GM23338 (cell line): ENCODE measurements at regions not wholly inside any gene's neighbourhood (a gene's known extent, or its start where the extent isn't known, plus 50 kb on each side); places are given as distances from the start of the nearest gene placed in this dataset.

Source experiments
- ATAC-seq: fragments of 200-7000 bp; cut with Tn5 transposase; 3 replicates; pipeline ENCODE4 v1.9.1; 2020
- DNase-seq: peaks from one replicate; pipeline ENCODE4 v3.0.0-alpha.2; 2015; ENCODE audit warnings: low spot score
- H2AFZ ChIP-seq: fragments of 200-600 bp; sonication (generic); 2 replicates; pipeline ENCODE4 v1.8.0; 2016; ENCODE audit warnings: antibody characterized with exemption, mild to moderate bottlenecking, moderate library complexity
- H3F3A ChIP-seq: fragments of 200-600 bp; sonication (generic); replicated peaks from 2 replicates; pipeline ENCODE4 v1.8.0; 2017; ENCODE audit warnings: antibody characterized with exemption, mixed run types, low read depth
- H3K27ac ChIP-seq: fragments of 200-600 bp; sonication (generic); 2 replicates; pipeline ENCODE4 v1.6.1; 2016; ENCODE audit warnings: low read depth
- H3K27me3 ChIP-seq: fragments of 200-600 bp; sonication (generic); 2 replicates; pipeline ENCODE4 v1.8.0; 2016; ENCODE audit warnings: mild to moderate bottlenecking, mixed run types, moderate library complexity; ENCODE audit not compliant: insufficient read depth
- H3K36me3 ChIP-seq: fragments of 200-600 bp; sonication (generic); 2 replicates; pipeline ENCODE4 v1.8.0; 2016; ENCODE audit warnings: mild to moderate bottlenecking; ENCODE audit not compliant: insufficient read depth
- H3K4me1 ChIP-seq: fragments of 200-600 bp; sonication (generic); 2 replicates; pipeline ENCODE4 v1.8.0; 2016; ENCODE audit warnings: mild to moderate bottlenecking, moderate library complexity; ENCODE audit not compliant: insufficient read depth
- H3K4me2 ChIP-seq: fragments of 200-600 bp; sonication (generic); 2 replicates; pipeline ENCODE4 v1.7.1; 2017; ENCODE audit warnings: mixed run types
- H3K4me3 ChIP-seq: fragments of 200-600 bp; sonication (generic); 2 replicates; pipeline ENCODE4 v1.6.1; 2016; ENCODE audit warnings: mixed run types
- H3K79me2 ChIP-seq: fragments of 200-600 bp; sonication (generic); replicated peaks from 2 replicates; pipeline ENCODE4 v1.8.0; 2017; ENCODE audit warnings: mild to moderate bottlenecking; ENCODE audit not compliant: insufficient read depth
- H3K9me2 ChIP-seq: fragments of 200-600 bp; sonication (generic); 2 replicates; pipeline ENCODE4 v1.8.0; 2017; ENCODE audit not compliant: insufficient read depth
- H4K20me1 ChIP-seq: fragments of 200-600 bp; sonication (generic); replicated peaks from 2 replicates; pipeline ENCODE4 v1.8.0; 2017; ENCODE audit warnings: mild to moderate bottlenecking; ENCODE audit not compliant: insufficient read depth
- H3K27ac Mint-ChIP-seq: 2 replicates; pipeline ENCODE4 v1.8.0; 2020; ENCODE audit warnings: inconsistent platforms, mild to moderate bottlenecking, moderate library complexity, mixed read lengths
- H3K27me3 Mint-ChIP-seq: 3 replicates; pipeline ENCODE4 v1.8.0; 2022; ENCODE audit warnings: low read depth, mild to moderate bottlenecking, moderate library complexity, mixed read lengths, inconsistent platforms; ENCODE audit not compliant: insufficient read depth, poor library complexity
- H3K36me3 Mint-ChIP-seq: 3 replicates; pipeline ENCODE4 v1.8.0; 2021; ENCODE audit warnings: low read depth, mild to moderate bottlenecking, inconsistent platforms, moderate library complexity, mixed read lengths
- H3K4me1 Mint-ChIP-seq: 3 replicates; pipeline ENCODE4 v1.8.0; 2020; ENCODE audit warnings: mild to moderate bottlenecking, inconsistent platforms, mixed read lengths
- H3K4me3 Mint-ChIP-seq: 3 replicates; pipeline ENCODE4 v1.8.0; 2021; ENCODE audit warnings: moderate library complexity, mild to moderate bottlenecking, inconsistent platforms, mixed read lengths
- H3K9me3 Mint-ChIP-seq: 3 replicates; pipeline ENCODE4 v1.8.0; 2020; ENCODE audit warnings: moderate library complexity, mild to moderate bottlenecking, inconsistent platforms, mixed read lengths
- CREB1 ChIP-seq: fragments of 250-450 bp; sonication (Bioruptor Pico); IDR thresholded peaks from 2 replicates; pipeline ENCODE4 v1.5.0; 2020; ENCODE audit warnings: low read depth, mild to moderate bottlenecking, moderate library complexity
- JUNB ChIP-seq: IDR thresholded peaks from one replicate; pipeline ENCODE4 v1.6.1; 2016; ENCODE audit warnings: antibody characterized with exemption; ENCODE audit not compliant: unreplicated experiment
- POLR2AphosphoS5 ChIP-seq: IDR thresholded peaks from 2 replicates; pipeline ENCODE4 v1.6.1; 2016; ENCODE audit warnings: antibody characterized with exemption, low read depth
- STAT1 ChIP-seq: IDR thresholded peaks from one replicate; pipeline ENCODE4 v1.6.1; 2016; ENCODE audit warnings: antibody characterized with exemption; ENCODE audit not compliant: unreplicated experiment
- ZNF114 ChIP-seq: fragments of 250-450 bp; sonication (Bioruptor Pico); IDR thresholded peaks from 2 replicates; pipeline ENCODE4 v1.5.0; 2020; ENCODE audit warnings: mild to moderate bottlenecking, moderate library complexity
- ZNF331 ChIP-seq: fragments of 250-450 bp; sonication (Bioruptor Pico); IDR thresholded peaks from 2 replicates; pipeline ENCODE4 v1.5.0; 2020; ENCODE audit warnings: low read depth, mild to moderate bottlenecking, moderate library complexity
- TF ChIP-seq, protein P1 (sequence below), 2 experiments: fragments of 200-600 bp in 1 of 2; sonication (generic) in 1 of 2; conservative IDR thresholded peaks; 2 replicates each; pipeline versions ENCODE4 v1.5.1 to v1.6.1; 2016 to 2017; ENCODE audit warnings: antibody characterized with exemption in 2 of 2, low read depth in 2 of 2, mild to moderate bottlenecking in 2 of 2, moderate library complexity in 1 of 2
- TF ChIP-seq, protein P2 (sequence below): fragments of 250-450 bp; sonication (Bioruptor Pico); IDR thresholded peaks from 2 replicates; pipeline ENCODE4 v1.5.0; 2020; ENCODE audit warnings: mild to moderate bottlenecking, moderate library complexity
- TF ChIP-seq, protein P3 (sequence below): IDR thresholded peaks from 2 replicates; pipeline ENCODE4 v1.6.1; 2016; ENCODE audit warnings: antibody characterized with exemption

DNA sequence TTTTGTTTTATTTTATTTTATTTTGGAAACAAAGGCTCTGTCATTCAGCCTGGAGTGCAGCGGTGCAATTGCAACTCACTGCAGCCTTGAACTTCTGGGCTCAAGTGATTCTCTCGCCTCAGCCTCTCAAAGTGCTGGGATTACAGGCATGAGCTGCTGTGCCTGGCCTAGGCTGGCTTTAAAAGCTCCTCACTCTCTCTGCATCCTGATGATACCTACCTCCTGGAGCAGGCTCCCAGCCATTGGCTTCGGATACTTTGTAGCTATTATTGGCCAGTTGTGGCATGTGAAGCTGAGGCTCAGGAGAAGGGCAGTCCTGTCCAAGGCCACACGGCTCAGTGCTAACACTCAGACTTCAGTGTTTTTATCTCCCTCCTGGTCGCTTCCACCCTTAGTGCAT, 158.0 kb downstream of the SEC14L1 start (continued):
- TF ChIP-seq, protein P1, sequence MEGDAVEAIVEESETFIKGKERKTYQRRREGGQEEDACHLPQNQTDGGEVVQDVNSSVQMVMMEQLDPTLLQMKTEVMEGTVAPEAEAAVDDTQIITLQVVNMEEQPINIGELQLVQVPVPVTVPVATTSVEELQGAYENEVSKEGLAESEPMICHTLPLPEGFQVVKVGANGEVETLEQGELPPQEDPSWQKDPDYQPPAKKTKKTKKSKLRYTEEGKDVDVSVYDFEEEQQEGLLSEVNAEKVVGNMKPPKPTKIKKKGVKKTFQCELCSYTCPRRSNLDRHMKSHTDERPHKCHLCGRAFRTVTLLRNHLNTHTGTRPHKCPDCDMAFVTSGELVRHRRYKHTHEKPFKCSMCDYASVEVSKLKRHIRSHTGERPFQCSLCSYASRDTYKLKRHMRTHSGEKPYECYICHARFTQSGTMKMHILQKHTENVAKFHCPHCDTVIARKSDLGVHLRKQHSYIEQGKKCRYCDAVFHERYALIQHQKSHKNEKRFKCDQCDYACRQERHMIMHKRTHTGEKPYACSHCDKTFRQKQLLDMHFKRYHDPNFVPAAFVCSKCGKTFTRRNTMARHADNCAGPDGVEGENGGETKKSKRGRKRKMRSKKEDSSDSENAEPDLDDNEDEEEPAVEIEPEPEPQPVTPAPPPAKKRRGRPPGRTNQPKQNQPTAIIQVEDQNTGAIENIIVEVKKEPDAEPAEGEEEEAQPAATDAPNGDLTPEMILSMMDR (conservative IDR thresholded peaks at IDR 0.05; ENCODE audit: low read depth in 2 of 2): no peak
- TF ChIP-seq JUNB (no peak), ZNF114 (CRISPR knock-in tag) (no peak), ZNF331 (CRISPR knock-in tag) (no peak), STAT1 (no peak)
- TF ChIP-seq, protein P2, sequence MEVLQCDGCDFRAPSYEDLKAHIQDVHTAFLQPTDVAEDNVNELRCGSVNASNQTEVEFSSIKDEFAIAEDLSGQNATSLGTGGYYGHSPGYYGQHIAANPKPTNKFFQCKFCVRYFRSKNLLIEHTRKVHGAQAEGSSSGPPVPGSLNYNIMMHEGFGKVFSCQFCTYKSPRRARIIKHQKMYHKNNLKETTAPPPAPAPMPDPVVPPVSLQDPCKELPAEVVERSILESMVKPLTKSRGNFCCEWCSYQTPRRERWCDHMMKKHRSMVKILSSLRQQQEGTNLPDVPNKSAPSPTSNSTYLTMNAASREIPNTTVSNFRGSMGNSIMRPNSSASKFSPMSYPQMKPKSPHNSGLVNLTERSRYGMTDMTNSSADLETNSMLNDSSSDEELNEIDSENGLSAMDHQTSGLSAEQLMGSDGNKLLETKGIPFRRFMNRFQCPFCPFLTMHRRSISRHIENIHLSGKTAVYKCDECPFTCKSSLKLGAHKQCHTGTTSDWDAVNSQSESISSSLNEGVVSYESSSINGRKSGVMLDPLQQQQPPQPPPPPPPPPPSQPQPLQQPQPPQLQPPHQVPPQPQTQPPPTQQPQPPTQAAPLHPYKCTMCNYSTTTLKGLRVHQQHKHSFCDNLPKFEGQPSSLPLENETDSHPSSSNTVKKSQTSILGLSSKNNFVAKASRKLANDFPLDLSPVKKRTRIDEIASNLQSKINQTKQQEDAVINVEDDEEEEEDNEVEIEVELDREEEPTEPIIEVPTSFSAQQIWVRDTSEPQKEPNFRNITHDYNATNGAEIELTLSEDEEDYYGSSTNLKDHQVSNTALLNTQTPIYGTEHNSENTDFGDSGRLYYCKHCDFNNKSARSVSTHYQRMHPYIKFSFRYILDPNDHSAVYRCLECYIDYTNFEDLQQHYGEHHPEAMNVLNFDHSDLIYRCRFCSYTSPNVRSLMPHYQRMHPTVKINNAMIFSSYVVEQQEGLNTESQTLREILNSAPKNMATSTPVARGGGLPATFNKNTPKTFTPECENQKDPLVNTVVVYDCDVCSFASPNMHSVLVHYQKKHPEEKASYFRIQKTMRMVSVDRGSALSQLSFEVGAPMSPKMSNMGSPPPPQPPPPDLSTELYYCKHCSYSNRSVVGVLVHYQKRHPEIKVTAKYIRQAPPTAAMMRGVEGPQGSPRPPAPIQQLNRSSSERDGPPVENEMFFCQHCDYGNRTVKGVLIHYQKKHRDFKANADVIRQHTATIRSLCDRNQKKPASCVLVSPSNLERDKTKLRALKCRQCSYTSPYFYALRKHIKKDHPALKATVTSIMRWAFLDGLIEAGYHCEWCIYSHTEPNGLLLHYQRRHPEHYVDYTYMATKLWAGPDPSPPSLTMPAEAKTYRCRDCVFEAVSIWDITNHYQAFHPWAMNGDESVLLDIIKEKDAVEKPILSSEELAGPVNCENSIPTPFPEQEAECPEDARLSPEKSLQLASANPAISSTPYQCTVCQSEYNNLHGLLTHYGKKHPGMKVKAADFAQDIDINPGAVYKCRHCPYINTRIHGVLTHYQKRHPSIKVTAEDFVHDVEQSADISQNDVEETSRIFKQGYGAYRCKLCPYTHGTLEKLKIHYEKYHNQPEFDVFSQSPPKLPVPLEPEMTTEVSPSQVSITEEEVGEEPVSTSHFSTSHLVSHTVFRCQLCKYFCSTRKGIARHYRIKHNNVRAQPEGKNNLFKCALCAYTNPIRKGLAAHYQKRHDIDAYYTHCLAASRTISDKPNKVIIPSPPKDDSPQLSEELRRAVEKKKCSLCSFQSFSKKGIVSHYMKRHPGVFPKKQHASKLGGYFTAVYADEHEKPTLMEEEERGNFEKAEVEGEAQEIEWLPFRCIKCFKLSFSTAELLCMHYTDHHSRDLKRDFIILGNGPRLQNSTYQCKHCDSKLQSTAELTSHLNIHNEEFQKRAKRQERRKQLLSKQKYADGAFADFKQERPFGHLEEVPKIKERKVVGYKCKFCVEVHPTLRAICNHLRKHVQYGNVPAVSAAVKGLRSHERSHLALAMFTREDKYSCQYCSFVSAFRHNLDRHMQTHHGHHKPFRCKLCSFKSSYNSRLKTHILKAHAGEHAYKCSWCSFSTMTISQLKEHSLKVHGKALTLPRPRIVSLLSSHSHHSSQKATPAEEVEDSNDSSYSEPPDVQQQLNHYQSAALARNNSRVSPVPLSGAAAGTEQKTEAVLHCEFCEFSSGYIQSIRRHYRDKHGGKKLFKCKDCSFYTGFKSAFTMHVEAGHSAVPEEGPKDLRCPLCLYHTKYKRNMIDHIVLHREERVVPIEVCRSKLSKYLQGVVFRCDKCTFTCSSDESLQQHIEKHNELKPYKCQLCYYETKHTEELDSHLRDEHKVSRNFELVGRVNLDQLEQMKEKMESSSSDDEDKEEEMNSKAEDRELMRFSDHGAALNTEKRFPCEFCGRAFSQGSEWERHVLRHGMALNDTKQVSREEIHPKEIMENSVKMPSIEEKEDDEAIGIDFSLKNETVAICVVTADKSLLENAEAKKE: no peak

DNA sequence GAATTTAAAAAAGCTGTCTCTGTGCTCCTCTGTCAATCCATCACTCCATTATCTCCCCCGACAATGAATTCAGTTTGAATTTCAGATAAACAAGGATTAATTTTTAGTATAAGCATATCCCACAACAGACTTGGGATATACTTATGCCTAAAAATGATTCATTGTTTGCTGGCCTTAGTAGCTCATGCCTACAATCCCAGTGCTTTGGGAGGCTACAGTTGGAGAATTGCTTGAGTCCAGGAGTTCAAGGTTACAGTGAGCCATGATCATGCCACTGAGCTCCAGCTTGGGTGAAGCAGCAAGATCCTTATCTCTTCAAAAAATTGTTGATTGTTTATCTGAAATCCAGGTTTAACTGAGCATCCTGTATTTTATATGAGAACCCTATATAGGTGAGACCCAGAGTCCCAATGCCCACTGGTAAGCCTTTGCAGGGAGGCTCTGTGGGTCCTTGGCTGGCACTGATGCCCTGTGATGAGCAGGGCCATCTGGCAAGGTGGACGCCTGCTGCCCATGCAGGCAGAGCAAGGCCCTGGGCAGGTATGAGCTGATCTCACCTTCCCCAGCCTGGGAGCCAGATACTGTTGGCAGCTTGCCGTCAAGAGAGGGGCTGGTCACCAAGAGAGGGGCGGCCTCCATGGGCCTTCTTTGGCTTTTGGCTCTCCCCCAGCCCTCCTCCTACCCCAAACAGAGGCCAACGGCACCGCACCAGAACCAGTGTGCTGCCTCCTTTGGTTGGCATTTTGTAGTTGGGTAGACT, 158.7 kb downstream of the SEC14L1 start:
- Histone ChIP-seq H3K9me2 (no peaks in the 10 kb centered on the region), H3K4me1 (no peaks in the 10 kb centered on the region), H3K4me3 (no peak overlapping the region), H3K4me2 (no peak overlapping the region), H2AFZ (no peak overlapping the region), H4K20me1 (peaks cover 10% of the 10 kb centered on the region), H3K36me3 (no peaks in the 10 kb centered on the region), H3K27ac (no peak overlapping the region), H3K27me3 (no peaks in the 10 kb centered on the region), H3F3A (no peaks in the 10 kb centered on the region), H3K79me2 (0 out of 2 replicates have a peak, but pooled peaks cover 3% of the 10 kb centered on the region)
- Mint-ChIP-seq H3K27me3 (peaks cover 6% of the 10 kb centered on the region), H3K9me3 (no peaks in the 10 kb centered on the region; the same call in 2 of the 3 replicates), H3K27ac (no peak overlapping the region), H3K36me3 (peaks cover 16% of the 10 kb centered on the region; the same call in 2 of the 3 replicates), H3K4me3 (no peak overlapping the region), H3K4me1 (peaks cover 15% of the 10 kb centered on the region)
- no peak for ATAC-seq
- no peak for DNase-seq
- TF ChIP-seq, protein P3, sequence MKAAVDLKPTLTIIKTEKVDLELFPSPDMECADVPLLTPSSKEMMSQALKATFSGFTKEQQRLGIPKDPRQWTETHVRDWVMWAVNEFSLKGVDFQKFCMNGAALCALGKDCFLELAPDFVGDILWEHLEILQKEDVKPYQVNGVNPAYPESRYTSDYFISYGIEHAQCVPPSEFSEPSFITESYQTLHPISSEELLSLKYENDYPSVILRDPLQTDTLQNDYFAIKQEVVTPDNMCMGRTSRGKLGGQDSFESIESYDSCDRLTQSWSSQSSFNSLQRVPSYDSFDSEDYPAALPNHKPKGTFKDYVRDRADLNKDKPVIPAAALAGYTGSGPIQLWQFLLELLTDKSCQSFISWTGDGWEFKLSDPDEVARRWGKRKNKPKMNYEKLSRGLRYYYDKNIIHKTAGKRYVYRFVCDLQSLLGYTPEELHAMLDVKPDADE: no peak
- TF ChIP-seq CREB1 (CRISPR knock-in tag): no peak
- no peak for TF ChIP-seq POLR2AphosphoS5
- TF ChIP-seq, protein P1 (conservative IDR thresholded peaks at IDR 0.05; ENCODE audit: low read depth in 2 of 2): no peak
